NCI-H187 treated with DMSO at 0.1 percent for 48 hours (cell line): ENCODE measurements at regions not wholly inside any gene's neighbourhood (a gene's known extent, or its start where the extent isn't known, plus 50 kb on each side); places are given as distances from the start of the nearest gene placed in this dataset.

ENCODE experiments used
- DNase-seq: peaks from one replicate; lab custom pipeline; 2025; lab: John Stamatoyannopoulos, UW

DNA sequence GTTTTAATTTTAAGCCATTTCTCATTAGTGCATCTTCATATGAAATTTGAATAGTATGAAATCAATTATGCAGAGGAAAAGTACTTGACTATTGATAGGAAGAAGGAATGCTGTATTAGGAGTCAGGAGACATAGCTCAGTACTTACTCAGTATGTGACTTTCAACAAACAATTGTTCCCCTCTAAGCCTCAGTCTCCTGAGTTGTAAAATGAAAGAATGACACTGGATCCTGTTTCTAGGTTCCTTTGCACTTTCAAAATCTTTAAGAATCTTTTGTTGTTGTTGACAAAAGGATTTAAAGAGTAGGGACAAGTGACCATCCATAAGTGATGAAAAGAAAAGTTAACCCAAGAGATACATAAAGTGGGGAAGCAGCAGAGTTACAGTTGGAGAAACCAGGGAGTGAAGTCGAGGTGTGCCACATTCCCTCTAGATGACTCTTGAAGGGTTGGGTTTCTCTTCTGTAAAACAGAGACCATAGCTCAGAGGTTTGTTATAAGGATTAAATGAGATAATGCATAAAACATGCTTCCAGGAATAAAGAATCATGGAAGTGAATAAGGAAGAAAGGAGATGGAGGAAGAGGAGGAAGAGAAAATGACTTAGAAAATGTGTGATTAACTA lies 105.7 kb upstream of the KCNJ15 start:
- DNase-seq = no peak

DNA sequence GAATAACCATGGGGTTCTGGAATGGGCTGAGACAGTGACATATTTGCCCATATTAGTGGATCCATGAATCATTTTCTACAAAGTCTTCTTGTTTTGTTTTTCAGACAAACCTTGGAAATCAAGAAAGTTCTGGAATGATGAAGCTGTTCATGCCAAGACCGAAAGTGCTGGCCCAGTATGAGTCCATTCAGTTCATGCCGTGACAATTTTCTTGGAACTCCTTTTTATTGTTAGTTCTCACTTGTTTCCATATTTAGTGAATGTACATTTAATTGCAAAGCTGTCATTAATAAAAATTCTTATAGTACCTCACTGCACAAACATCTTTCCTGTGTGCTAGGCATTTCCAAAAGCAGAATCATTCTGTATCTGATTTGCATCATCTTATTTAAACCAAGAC lies 100.6 kb upstream of the KCNJ15 start:
- DNase-seq = no peak

DNA sequence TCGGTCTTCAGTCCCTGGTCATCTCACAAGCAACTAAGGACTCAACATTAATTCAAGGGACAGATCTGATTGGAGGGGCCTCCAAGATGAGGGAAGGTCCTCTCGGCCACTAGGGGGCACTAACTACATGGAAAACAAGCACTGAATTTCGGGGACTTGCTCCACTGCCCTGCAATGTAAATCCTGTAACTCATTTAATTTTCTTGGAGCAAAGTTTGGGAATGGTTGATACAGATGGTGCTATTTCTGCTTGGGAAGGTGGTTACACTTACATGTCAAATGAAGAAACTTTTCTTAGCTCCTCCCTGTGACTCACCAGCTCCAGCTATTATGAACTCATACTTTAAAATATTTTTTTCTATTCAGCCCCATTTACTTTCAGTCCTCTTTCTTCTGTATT lies 97.4 kb upstream of the KCNJ15 start:
- peak; percentile 6 for DNase-seq

DNA sequence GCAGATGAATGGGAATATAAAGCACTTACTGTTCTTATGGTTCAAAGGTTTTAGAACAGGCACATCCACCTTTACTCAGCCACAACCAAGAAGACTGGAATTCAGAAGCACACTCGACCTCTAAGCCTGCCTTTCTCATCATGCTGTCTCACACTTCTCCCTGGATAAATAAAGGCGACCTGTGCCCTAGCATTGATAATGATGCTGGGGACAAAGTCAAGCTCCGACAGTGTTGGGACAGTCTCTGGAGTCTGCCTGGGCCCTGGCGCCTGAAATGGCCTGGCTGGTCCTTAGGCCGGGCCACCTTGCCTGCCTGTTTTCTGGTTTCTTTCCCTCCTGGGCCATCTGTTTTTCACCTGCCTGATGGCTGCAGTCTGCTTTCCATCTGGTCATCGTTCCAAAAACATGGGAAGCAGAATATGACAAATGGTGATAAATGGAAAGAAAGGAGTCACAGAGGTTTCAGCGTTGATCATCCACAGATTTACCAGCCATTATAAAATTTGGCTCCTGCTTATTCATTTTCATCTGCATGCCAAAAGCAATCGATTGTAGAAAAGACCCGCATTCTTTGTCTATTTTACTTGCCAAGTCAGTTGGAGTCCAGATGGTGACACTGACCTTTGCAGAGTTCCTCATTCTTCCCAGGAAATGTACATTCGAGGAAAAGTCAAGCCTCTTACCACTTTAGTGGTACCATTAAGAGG lies 91.2 kb upstream of the KCNJ15 start:
- no peak for DNase-seq

DNA sequence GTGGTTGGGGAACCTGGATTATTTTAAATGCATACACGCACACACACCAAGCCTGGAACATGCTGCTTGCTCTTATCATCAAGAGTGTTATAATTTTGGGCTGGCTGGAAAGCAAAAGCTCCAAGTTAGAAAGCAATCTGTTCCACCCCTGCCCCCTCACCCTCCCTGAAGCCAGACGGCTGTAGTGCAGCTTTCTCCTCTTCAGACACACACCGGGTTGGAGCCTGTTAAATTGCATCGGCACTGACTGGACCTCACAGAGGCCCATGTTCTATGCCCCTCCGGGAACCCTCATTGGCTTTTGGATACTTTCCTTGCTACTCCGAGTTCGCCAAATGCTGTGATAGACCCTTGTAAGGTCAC lies 90.6 kb upstream of the KCNJ15 start:
- no peak for DNase-seq

DNA sequence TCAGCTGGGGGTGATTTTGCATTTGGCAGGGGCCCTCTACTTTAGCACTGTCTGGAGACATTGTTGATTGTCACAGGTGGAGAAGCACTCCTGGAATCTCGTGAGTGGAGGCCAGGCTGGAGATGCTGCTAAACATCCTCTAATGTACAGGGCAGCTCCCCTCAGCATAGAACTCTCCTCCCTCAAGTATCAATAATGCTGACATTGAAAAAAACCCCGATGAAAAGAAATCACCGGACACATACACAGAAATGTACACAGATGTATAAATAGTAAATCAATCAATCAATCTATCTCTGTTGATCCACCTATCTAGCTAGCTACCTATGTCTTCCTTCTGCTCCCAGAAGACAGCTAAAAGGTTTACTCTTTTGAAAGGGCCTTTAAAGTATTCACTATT lies 89.4 kb upstream of the KCNJ15 start:
- DNase-seq = no peak

DNA sequence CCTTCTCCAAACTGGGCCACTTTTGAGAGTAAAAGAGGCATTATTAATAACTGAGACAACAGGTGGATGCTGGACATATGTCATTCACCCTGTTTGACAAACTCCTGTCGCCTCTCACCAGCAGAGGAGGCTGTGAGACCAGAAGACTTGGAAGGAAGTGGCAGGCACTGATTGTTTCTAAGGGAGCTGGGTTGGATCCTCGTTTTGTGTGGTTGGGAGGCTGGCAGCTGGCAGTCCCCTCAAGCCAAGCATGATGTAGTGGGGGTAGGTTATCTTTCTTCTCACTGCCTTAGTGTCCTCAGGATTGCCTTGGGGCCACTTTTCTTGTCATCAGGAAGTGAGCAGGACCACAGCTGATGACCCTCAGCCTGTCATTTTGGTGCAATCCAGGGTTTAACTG lies 86.5 kb upstream of the KCNJ15 start:
- no peak for DNase-seq

DNA sequence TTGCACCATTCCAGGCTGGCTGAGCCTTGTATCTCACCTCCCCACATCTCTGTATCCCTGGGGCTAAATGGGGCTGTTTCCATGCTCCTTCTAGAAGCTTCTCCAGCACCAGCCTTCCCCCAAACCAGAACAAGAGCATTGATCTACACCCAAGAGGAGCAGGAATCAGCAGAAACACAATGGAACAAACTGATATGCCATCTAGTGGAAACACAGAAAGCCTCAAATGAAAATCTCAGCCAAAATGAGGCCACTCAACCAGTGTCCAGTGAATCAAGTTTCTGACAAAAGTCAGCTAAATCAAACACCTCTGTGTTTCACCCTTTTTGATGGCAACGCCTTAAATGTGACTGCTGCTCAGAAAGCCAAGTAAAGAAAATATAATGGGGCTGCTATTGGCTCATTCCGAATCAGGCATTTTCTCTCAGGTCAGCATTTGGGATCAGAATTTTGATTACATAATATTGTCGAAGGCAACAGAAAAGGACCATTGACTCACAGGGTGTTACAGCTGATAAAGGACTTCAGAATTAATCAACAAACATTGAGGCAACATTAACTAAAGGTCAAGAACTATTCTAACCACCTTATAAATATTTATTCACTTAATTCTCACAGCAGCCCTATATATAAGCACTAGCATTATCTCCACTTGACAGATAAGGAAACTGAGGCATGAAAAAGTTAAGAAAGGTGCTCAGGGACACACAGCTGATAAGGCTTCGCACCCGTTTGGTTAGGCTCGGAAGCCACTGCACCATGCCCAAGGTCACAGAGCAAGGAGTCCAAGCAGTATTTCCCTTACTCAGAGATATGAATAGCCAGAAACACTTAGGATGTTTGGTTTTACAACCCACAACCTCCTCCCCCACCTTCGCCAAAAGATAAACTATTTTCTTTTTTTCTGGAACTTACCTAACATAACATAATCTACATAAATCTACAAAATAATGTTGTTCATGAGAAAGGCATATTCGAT lies 85.8 kb upstream of the KCNJ15 start:
- no peak for DNase-seq

DNA sequence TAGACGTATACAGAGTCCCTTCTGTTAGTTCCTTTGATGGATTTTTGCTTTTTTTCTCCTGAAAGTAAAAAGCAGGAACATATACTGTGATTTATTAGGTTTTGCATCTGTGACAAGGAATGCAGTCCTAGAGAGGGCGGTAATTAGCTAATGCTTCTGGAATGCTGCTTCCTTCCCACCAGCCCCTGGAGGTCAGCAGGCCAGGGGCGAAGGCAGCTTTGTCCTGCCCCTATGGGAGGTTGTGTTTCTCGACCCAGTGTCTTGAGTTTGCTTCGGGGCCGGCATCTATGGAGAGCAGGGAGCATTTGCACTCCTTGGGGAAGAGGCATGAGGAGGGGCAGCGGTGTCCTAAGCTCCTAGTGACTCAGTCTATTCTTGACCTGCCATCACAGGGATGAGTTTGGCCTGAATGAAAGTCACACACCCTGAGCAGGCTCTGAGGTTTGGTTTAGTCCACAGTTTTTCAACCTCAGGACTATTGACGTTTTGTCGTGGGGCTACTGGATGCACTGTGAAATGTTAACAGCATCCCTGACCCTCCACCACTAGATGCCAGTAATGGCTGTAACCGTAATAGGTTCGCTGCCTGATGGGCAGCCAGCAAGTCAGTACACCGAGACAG lies 85.0 kb upstream of the KCNJ15 start:
- no peak for DNase-seq

DNA sequence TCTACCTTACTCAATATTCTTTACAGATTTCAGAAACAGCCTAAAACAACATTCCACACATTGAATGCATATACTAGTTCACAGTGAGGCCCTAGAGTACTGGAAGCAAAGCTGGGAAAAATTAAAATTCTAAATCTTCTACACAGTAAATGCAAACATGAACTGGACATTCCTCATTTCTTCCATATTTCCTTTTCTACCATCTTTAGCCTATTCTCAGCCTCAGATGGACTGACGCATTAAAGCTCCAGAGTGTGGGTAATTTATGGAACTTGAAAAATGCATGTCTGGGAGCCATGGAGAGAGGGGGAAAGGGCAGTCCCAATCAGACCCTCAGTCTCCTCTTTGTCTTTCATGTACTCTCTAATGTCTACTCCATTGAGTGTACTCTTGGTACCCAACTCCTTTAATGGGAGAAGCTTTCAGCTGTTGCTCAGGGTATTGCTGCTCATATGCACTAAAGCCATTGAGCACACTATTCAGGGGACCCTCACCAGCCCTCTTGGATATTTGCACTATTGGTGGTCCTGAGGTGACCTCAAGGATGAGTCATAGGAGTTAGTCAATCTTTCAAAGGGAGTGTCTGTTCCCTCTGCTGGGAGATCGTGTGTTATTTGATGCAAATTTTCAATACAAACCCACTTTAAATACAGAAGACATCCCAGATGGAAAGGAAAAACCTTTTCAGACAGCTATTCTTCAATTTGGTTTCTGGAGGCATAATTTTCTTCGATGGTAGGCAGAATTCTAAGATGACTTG lies 83.3 kb upstream of the KCNJ15 start:
- no peak for DNase-seq

DNA sequence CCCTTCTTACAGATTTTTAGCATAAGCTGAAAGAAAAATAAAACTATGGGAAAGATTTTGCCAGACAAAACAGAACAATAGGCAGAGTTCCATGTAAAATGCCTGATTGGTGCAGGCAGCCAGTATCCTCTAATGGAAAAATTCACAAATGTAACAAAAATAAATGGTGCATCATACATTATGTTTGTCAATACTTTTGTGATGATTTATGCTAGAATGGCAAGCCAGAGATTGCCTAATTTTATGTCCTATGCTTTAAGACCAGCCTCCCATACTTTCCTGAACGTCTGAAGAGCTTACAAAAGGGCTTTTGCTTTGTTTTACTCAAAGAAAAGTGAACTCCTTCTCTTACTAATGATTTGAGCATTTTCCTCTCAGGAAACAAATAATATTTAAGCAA lies 81.5 kb upstream of the KCNJ15 start:
- DNase-seq = no peak

DNA sequence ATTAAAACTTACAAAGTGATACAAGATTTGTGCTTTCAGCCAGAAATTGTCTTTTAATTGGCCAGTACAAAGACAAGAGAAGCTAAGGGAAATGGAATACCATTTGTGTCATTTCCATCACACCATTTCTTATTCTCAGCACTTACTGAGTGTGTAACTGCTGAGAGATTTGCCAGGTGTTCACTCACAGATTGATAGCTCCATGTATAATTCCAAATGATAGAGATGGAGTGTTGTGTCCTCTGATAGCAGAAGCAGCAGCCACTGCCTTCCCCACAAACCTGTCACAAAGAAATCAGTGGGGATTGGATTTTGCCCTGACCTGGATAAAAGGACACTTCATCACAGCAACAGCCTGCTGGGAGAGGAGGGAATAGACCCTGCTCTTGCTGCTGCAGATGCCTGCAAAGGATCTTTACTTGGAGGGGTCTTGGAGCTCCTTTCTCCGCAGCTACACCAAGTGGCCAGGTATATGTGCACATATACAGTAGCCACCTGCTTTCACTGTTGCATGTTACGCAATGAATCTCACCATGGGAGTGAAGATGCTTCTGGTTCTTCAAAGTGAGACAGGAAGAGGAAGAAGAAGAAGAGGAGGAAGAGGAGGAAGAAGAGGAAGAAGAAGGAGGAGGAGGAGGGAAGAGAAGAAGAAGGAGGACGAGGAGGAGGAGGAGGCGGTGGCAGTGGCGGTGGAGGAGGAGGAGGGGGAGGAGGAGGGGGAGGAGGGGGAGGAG lies 78.7 kb upstream of the KCNJ15 start:
- no peak for DNase-seq

DNA sequence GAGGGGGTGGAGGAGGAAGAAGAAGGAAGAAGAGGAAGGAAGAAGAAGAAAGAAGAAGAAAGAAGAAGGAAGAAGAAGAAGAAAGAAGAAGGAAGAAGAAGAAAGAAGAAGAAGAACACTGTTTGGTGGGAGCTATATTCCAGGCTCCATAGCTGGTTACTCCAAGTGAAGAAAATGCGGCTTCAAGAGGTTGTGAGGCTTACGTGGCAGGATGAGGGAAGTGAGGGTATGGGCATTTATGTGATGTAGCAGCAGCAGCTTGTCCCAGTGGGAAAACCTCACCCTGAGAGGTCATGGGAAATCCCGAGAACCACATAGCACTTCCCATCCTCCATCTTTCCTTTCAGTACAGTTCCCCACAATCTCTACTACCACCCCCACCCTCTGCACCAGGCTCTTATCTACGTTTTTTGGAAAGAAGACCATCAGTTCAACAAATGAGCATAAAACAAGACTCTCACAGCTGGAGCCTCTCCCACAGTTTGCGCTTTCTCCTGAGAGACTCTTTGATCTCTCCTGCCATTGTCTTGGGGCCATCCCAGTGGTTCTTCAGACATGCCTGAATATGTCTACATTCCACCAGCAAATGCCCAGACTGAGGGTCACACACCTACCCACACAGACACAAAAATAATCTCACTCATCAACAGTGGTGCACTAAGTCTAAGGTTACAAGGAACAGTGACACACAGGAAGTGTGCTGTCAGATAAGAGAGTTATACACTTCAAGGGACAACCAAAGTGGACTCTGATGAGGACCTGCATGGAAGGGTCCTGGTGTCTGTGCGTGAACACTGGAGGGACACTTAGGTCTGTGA lies 77.9 kb upstream of the KCNJ15 start:
- no peak for DNase-seq

DNA sequence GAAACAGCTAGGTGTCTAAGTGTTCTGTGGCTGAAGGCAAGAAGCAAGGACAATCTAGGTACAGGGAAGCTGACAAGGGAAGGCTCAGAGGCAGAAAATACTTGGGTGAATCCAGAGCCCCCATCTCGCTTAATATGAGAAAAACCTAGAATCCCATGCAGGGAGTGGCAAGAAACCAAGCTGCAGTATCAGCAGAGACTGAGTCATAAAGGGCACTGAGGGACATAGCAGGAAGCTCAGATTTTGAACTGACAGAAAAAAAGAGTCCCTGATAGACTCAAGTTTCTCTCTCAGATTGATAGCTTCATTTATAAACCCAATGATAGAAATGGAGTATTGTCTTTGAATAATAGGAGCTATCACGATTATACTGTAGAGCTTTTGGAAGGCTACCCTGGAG lies 77.3 kb upstream of the KCNJ15 start:
- DNase-seq = no peak

DNA sequence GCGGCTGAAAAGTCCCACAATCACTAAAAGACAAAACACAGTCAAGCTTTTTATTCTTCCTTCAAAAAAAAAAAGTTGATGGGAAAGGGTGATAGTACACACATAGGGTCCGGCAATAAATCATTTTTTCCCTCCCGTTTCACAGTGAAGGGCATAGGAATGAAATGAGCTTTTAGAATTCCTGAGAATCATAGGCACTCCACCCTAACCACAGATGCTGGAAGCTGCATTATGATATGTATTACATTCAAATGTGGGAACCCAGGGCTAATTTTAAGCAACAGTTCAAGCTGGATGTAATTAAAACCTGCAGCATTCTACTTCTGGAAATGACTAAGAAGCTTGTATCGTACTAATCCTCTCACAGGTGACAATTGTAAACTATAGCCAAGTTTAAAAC lies 75.7 kb upstream of the KCNJ15 start:
- no peak for DNase-seq

DNA sequence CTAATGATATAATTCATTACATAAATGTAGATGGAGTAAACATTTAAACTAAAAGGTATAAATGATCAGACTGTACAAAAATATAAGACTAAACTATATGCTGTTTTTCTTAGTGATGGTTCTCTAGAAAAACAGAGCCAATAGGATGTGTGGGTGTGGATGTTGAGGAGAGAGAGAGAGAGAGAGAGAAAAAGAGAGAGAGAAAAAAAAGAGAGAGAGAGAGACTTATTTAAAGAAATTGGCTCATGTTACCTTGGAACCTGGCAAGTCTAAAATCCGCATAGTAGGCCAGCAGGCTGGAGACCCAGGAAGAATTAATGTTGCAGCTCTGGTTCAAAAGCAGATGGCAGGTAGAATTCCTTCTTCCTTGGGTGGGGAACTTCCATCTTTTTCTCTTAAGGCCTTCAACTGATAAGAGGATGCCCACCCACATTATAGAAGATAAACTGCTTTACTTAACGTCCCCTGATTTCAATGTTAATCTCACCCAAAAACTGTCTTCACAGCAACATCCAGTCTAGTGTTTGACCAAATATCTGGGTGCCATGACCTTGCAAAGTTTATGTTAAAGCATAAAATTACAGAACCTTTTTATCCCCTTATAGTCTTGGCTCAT lies 74.3 kb upstream of the KCNJ15 start:
- no peak for DNase-seq

DNA sequence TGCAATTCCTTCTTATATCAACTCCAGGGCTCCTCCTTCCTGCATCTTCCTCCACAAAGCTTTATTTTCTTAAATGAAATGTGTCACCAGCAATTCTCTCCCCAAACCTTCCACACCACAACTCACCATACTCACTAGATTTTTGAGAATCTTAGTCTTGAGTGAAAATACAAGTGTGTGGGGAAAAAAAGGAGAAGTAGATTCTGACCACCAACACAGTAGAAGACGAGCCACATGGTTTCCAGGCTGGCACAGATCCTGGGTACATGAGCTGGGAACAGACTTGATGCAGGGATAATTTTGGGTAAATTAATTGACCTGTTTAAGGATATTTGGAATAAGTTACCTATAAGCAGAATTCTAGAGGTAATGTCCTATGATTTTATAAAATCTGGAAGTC lies 72.8 kb upstream of the KCNJ15 start:
- DNase-seq = no peak

DNA sequence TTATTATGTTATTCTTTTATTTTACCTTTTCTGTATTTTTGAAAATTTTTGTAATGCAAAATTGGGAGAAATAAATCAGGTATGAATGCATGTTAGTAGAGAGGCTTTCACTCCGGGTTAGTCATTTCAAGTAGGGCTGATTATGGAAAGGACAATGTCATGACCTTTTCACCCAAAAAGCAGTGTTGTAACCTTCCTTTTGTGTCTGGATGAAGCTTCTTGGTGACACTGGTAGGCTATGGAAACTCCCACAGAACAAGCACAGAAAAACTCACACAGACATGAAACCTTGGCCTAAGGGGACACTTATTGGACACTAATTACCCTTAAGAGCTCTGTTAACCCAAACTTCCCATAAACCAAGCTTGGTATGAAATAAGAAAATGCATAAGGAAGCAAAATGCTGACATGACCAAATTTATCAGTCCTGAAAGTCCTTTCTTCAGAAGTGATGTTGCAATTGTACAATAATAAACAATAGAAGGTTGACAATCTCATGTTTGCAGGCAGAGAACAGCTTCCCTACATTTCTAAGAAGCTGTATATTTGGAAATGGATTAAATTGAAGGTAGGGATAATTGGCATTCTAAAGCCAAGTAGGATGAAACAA lies 70.0 kb upstream of the KCNJ15 start:
- no peak for DNase-seq

DNA sequence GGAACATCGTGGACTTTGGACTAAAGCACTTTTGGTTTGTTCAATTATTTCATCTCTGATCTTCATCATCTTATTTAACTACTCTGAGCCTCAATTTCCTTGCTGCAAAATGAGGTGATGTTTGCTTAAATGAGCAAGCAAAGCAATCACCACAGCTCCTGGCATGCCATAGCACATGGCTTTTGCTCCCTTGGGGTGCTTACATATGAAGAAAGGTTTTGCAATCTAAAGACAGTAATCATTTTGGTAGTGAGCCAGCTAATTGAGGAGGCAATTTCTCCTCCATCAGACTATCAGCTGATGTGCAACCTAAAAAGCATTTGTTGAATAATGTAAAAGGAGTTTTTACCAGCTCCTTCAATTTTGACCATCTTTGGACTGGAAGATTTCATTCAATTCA lies 68.8 kb upstream of the KCNJ15 start:
- no peak for DNase-seq
